ENCODE measurements at regions not wholly inside any gene's neighbourhood (a gene's known extent, or its start where the extent isn't known, plus 50 kb on each side); places are given as distances from the start of the nearest gene placed in this dataset.

DNA sequence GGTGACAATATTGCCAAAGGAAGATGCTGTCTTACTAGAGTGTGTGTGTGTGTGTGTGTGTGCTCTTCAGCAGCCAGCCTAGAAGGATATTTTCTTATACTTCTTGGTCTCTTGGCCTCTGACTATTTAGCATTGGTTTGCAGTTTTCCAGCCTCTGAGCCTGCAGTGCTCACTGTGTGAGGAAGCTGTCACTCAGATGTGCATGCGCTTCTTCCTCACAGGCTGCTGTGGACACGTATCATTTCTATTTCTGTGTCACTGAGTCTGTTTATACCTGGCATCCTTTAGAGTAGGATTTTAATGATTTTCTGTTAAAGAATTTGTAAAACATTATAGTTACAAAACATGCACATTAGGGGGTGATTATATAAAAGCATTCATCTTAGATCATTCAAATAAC lies 83.3 kb downstream of the ALDH8A1 start:
- DNase-seq = no peak
- H3K9me3 Mint-ChIP-seq = no peaks in the 10 kb centered on the region
- H3K27ac Mint-ChIP-seq = no peak overlapping the region
- H3K27me3 Mint-ChIP-seq = no peaks in the 10 kb centered on the region
- H3K4me1 Mint-ChIP-seq = peaks cover 8% of the 10 kb centered on the region
- H3K36me3 Mint-ChIP-seq = no peaks in the 10 kb centered on the region
- H3K4me3 Mint-ChIP-seq = no peak overlapping the region

DNA sequence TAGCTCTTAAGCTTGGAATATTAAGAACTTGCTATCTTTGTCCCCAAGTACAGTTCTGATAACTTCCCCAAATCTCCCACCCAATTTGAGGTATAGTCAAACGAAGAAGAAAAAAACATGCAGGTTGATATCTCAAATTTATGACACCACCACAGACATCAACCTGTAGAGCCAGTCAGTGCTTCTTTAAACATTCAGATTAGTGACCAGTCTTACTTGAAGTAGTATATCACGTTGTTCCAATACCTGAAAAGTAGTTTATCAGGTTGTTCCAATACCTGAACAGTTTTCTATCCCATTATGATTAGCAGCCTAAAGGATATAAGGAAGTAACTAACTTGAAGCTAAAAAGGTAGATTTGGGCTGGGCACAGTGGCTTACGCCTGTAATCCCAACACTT lies 85.3 kb downstream of the ALDH8A1 start:
- Mint-ChIP-seq H3K27me3 (no peaks in the 10 kb centered on the region), H3K27ac (no peak overlapping the region)
- no peak for DNase-seq

DNA sequence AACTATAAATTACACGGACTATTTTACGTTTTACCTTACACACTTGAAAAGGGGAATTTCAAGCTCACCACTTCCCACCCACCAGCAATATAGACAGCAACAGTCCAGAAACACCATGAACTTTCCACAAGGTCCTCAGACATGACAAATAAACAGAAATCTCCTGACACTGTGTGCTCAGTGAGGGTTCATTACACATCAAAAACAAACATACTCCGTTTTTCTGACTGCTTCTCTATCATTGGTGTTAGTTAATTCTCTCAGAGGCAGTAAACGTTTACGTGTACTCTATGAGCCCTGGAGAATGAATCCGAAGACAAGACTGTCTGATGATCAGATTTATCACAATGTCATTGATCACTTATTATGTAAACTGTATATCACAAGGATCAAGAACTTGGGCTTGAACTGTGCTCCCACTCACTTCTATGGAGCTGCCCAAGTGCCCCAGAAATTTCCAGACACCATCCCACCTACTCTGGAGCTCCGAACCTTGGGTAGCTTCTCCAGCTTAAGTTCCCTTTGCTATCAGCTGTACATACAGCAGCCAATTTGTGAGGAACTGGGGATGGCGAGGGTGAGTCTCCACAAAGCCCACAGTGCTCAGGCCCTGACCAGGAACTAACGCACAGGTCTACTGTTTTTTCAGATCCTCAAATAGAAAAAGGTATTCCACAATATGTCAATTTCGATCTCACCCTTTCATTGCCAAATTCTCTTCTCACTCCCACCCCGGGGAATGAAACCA lies 86.0 kb downstream of the ALDH8A1 start:
- DNase-seq = no peak
- Mint-ChIP-seq H3K27me3 (no peaks in the 10 kb centered on the region), H3K4me3 (no peak overlapping the region), H3K9me3 (no peaks in the 10 kb centered on the region), H3K27ac (no peak overlapping the region), H3K4me1 (no peaks in the 10 kb centered on the region), H3K36me3 (no peaks in the 10 kb centered on the region)

More for the DNA sequence above, 85.3 kb downstream of the ALDH8A1 start:
- H3K4me1 Mint-ChIP-seq = no peaks in the 10 kb centered on the region
- H3K9me3 Mint-ChIP-seq = no peaks in the 10 kb centered on the region
- no peaks in the 10 kb centered on the region for H3K36me3 Mint-ChIP-seq
- H3K4me3 Mint-ChIP-seq = no peak overlapping the region

DNA sequence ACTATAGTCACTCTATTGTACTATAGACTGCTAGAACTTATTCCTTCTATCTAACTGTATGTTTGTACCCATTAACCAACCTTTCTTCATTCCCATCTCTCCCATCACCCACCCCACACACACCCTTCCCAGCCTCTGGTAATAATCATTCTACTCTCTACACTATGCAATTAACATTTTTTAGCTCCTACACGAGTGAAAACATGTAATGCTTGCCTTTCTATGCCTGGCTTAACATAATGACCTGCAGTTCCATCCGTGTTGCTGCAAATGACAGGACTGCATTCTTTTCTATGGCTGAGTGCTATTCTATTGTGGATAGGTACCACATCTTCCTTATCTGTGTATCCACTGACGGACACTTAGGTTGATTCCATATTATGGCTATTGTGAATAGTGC lies 95.5 kb downstream of the ALDH8A1 start:
- no peak overlapping the region for H3K4me3 Mint-ChIP-seq
- H3K27me3 Mint-ChIP-seq = peaks cover 4% of the 10 kb centered on the region
- no peaks in the 10 kb centered on the region for H3K4me1 Mint-ChIP-seq
- no peak for DNase-seq
- H3K36me3 Mint-ChIP-seq = no peaks in the 10 kb centered on the region
- H3K9me3 Mint-ChIP-seq = no peaks in the 10 kb centered on the region
- H3K27ac Mint-ChIP-seq = no peak overlapping the region

DNA sequence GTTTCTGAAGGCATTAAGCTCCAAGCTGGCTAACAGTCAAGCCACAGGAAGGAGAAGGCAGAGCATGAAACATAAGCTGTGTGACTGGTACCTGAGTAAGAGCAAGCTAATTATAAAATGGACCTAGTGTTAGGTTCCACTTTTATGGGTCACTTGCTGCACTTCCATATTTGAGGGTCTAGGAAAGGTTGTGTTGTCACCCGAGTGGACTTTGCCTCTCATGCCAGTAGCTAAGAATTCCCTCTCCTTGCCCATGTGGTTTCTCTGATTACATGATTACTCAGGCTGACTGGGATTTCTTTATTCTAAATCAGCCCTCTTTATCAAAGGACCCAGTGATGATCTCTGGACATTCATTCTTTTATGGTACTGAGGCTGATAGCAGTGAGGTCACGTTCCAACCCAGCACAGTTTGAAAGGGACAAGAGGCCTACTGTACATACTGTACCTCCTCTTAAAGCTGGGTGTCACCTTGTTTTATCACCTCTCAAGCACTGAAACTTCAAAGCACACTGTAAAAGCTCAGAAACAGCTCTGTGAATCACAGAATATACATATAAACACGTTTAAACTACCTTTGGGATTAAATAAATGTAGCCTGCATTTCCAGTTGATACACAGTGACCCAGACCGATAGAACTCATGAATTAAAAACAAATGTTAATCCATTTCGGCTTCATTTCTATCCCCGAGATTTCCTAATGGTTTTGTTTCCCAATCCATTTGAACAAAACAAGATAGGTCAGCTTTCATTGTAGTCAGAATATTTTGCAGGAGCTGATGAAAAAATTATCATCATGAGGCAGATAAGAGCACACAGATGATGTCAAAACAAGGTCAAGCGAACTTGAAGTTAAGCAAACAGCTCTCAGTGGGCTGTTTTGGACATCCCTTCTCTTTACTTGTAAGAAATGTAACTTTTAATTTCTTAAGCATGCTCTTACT lies 96.5 kb downstream of the ALDH8A1 start:
- Mint-ChIP-seq H3K9me3 (no peaks in the 10 kb centered on the region), H3K4me1 (no peaks in the 10 kb centered on the region)

DNA sequence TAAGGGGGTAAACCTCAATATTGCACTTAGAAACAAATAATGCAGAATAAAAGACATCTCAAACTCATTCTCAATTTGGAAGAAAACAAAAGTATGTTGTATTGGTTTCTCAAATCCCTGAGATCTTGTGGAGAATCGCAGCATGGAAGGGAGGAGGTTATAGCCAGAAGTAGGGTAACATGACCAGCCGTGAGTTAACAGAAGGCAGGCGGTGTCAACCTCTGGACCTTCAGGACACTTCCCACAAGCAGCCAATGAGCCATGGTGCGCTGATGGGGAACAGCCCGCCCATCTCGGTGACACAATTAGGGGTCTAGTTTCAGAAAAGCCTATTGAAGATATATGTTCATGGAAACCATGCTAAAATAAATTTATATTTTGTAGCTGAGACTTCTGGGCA lies 98.4 kb downstream of the ALDH8A1 start:
- peaks cover 4% of the 10 kb centered on the region for H3K27me3 Mint-ChIP-seq
- DNase-seq = no peak
- no peaks in the 10 kb centered on the region for H3K9me3 Mint-ChIP-seq
- H3K4me3 Mint-ChIP-seq = no peak overlapping the region
- no peak overlapping the region for H3K27ac Mint-ChIP-seq
- no peaks in the 10 kb centered on the region for H3K4me1 Mint-ChIP-seq
- H3K36me3 Mint-ChIP-seq = no peaks in the 10 kb centered on the region

More for the DNA sequence above, 96.5 kb downstream of the ALDH8A1 start:
- Mint-ChIP-seq H3K27me3 (peaks cover 4% of the 10 kb centered on the region), H3K27ac (no peak overlapping the region), H3K4me3 (no peak overlapping the region), H3K36me3 (no peaks in the 10 kb centered on the region)
- no peak for DNase-seq

DNA sequence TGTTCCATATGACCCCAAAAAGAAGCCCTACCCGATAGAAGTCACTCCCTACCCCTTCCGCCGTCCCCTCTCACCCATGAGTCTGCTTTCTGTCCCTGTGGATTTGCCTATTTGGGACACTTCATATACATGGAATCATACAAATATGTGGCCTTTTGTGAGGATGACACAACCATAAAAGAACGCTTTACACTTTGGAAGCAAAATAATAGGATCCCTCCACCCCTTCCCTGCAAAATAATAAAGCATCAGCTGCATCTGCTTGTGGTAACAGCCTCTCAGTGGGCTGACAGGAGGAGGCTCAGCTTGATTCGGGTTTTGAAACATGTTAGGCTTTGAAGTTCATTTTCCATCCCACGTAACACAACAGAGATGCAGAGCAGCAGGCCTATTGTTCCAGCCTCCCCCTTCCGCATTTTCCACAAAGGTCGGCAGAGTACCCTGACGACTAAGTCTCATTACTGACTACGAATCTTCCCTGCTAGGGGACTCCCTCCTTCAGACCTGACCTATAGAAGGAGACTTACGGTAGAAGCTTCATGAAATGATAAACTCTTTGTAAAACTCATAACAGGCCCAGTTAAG lies 99.1 kb downstream of the ALDH8A1 start:
- no peak for DNase-seq
- Mint-ChIP-seq H3K9me3 (no peaks in the 10 kb centered on the region), H3K27me3 (peaks cover 4% of the 10 kb centered on the region), H3K4me3 (no peak overlapping the region), H3K27ac (no peak overlapping the region), H3K4me1 (no peaks in the 10 kb centered on the region), H3K36me3 (no peaks in the 10 kb centered on the region)

DNA sequence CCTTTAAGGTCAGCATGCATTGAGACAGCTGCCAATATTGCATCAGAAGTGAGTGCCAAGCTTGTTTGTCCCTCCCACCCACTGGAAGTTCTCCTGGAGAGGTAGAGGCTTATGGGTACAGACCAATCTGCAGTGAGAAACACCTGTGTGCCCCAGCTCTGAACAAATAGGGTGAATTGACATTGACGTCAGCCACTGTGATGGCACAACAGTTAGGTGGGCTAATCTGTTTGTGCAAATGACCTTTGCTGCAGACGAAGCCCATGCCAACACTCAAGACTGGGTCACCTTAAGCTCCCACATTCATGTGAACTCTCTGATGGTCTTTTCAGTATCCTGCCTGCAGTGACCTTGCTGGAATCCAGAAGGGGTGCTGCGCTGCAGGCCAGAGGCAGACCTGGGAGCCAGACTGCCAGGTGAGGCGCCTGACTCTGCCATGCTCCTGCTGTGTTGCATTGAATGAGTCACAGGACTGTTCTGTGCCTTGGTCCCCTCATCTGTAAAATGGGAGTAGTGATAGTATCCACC lies 99.9 kb downstream of the ALDH8A1 start:
- H3K4me1 Mint-ChIP-seq = no peaks in the 10 kb centered on the region
- H3K27me3 Mint-ChIP-seq = peaks cover 4% of the 10 kb centered on the region
- no peaks in the 10 kb centered on the region for H3K36me3 Mint-ChIP-seq
- no peak overlapping the region for H3K27ac Mint-ChIP-seq
- no peaks in the 10 kb centered on the region for H3K9me3 Mint-ChIP-seq
- DNase-seq = no peak
- no peak overlapping the region for H3K4me3 Mint-ChIP-seq

DNA sequence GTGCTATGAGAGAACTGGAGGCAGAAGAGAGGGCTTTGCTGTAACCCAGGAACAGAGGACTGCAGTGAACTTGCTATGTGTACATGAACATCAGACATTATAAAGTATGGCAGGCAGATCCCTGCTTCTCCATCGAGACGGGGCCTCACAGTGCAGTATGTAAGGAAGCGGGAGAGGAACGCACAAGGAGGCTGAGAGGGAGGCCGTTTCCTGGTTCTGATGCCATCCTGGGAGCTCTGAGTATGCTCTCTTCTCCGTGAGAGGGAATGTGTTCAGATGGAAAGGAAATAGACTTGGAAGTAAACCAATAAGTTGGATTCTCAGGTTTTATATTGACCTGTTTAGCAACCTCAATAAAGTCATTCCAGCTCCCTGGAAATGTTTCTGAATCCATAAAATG lies 101.8 kb downstream of the ALDH8A1 start:
- Mint-ChIP-seq H3K4me1 (no peaks in the 10 kb centered on the region), H3K4me3 (no peak overlapping the region), H3K27ac (no peak overlapping the region), H3K9me3 (no peaks in the 10 kb centered on the region), H3K36me3 (no peaks in the 10 kb centered on the region), H3K27me3 (peaks cover 4% of the 10 kb centered on the region)
- no peak for DNase-seq

DNA sequence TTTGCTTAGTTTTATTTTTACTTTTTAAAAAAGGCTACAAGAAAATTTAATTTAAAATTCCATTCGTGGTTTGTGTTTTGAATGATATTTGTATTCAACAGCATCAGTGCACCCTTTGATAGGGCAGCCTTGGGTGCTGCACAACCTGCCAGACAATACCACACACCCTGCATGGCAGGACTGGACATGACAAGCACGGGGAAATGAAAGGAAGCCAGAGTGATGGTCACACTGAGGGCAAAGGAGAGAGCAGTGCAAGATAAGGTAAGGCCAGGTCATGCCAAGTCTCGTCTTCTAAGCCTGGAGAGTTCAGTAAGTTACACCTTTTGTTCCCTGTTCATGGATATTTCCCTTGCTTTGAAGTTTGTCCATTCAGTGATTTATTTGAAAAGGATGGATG lies 103.0 kb downstream of the ALDH8A1 start:
- H3K36me3 Mint-ChIP-seq = no peaks in the 10 kb centered on the region
- peaks cover 4% of the 10 kb centered on the region for H3K27me3 Mint-ChIP-seq
- DNase-seq = no peak
- H3K4me1 Mint-ChIP-seq = no peaks in the 10 kb centered on the region
- H3K27ac Mint-ChIP-seq = no peak overlapping the region
- no peak overlapping the region for H3K4me3 Mint-ChIP-seq
- H3K9me3 Mint-ChIP-seq = no peaks in the 10 kb centered on the region

DNA sequence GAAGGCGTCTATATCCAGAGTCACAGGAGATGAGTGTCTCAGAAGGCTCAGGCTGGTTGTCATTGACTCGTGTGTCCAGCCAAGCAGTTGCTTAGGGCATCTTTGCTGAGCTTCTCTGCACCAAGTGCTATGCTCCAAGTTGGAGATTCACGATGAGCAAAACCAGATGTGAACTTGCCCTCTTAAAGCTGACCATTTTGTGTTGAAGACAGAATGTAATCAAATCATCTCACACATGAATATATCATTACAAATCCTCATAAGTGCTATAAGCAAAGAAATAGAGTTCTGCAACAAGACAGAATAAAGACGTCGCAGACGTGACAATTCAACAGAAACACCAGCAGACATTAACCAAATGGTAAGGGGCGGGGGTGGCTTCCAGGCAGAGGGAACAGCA lies 103.9 kb downstream of the ALDH8A1 start:
- no peak overlapping the region for H3K4me3 Mint-ChIP-seq
- H3K27ac Mint-ChIP-seq = no peak overlapping the region
- H3K36me3 Mint-ChIP-seq = no peaks in the 10 kb centered on the region
- H3K9me3 Mint-ChIP-seq = no peaks in the 10 kb centered on the region
- DNase-seq = no peak
- H3K4me1 Mint-ChIP-seq = no peaks in the 10 kb centered on the region
- H3K27me3 Mint-ChIP-seq = peaks cover 1% of the 10 kb centered on the region

DNA sequence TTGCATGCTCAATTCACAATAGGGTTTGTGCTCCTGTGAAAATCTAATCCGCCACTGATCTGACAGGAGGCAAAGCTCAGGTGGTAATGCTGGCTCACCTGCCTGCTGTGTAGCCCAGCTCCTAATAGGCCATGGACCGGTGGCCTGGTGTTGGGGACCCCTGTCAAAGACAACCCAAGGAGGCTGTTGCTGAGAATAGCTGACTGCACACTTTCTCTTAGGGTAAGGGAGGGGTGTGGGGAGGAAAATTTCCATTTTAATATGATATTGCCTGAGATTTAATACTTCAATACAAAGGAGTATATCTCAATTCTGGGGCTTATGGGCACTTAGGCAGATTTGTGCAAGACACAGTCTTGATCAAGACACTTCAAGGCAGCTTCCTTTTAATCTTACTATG lies 105.8 kb downstream of the ALDH8A1 start:
- H3K27ac Mint-ChIP-seq = no peak overlapping the region
- no peak for DNase-seq
- no peaks in the 10 kb centered on the region for H3K27me3 Mint-ChIP-seq
- no peak overlapping the region for H3K4me3 Mint-ChIP-seq
- no peaks in the 10 kb centered on the region for H3K4me1 Mint-ChIP-seq
- no peaks in the 10 kb centered on the region for H3K36me3 Mint-ChIP-seq
- H3K9me3 Mint-ChIP-seq = no peaks in the 10 kb centered on the region

DNA sequence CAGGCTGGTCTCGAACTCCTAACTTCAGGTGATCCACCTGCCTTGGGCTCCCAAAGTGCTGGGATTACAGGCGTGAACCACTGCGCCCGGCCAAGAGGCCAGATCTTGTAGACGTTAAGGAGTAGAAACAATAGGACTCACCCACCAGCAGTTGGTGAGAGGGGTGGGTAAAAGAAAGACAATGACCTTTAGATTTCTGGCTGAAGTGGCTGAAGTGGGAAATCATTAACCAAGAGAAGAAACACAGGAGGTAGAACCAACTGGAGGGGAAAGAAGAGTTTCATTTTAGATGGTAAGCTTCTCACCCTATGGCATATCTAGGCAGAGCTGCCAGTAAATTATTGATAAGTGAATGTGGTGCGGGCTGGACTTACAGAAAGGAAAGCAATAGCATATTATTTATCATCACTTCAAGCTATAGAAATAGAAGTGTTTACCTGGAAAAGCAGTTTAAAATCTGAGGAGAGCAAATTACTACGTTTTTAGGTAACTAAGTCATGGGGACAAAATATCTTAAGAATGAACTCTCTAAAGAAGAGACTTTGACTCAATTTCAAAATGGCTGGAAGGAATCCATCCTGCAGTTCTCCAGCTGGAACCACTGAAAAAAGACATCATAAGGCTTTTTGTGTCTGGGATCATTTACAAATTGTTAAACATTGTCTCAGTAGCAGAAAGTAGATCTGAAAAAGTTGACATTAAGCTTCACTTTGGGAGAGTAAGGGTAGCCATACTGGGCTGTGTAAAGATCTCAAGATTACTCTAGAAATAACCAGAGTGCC lies 109.6 kb downstream of the ALDH8A1 start:
- H3K4me1 Mint-ChIP-seq = no peaks in the 10 kb centered on the region
- no peak for DNase-seq
- H3K9me3 Mint-ChIP-seq = no peaks in the 10 kb centered on the region
- no peak overlapping the region for H3K27ac Mint-ChIP-seq
- no peak overlapping the region for H3K4me3 Mint-ChIP-seq
- no peaks in the 10 kb centered on the region for H3K27me3 Mint-ChIP-seq
- no peaks in the 10 kb centered on the region for H3K36me3 Mint-ChIP-seq

DNA sequence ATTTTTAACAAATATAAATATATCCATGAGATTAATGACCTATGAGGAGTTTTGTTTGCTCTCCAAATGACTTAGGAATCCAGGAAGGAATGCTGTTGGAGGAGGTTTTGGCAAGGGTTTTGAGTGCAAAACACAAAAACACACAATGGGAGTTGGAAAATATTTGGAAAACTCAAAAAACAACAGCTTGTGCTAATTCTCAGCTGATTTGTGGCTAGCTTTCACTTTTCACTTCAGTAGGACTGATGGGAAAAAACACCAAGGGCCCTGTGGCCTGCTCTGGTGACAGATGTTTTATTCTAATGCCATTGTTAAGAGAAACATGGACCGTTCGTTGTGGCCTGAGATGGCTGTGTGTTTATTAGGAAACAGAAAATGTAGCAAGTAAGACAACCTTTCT lies 113.9 kb downstream of the ALDH8A1 start:
- Mint-ChIP-seq H3K9me3 (no peaks in the 10 kb centered on the region), H3K36me3 (no peaks in the 10 kb centered on the region), H3K27me3 (no peaks in the 10 kb centered on the region), H3K4me3 (no peak overlapping the region), H3K27ac (no peak overlapping the region), H3K4me1 (no peaks in the 10 kb centered on the region)
- DNase-seq = no peak

DNA sequence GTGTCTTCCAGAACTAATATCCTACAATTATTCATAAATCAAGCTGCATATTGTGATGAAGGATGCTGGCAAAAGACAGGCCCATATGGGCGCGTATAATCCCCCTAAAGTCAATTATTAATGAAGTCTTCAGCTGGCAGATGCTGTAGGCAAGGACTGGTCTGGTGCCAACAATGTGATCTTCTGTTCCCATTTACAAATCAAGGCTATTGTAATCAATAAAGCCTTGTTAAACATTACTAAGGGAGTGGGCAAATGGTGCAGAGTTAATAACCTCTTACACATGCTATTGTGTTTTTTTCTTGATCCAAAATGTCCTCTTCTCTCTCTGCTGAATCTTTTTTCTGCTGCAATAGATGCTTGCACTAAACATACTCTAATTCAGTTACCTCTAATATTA lies 119.0 kb downstream of the ALDH8A1 start:
- Mint-ChIP-seq H3K36me3 (no peaks in the 10 kb centered on the region), H3K4me3 (no peak overlapping the region), H3K27me3 (no peaks in the 10 kb centered on the region), H3K4me1 (no peaks in the 10 kb centered on the region), H3K9me3 (no peaks in the 10 kb centered on the region), H3K27ac (no peak overlapping the region)
- DNase-seq = no peak
